Activated CD4-positive, alpha-beta T cell treated with anti-CD3 and anti-CD28 coated beads, Interleukin-2, Interleukin-4, amounts not matched to agents 100 ng/mL and 50 ng/mL, durations not matched to agents 16 hours and 8 hours (primary cell): ENCODE measurements at regions not wholly inside any gene's neighbourhood (a gene's known extent, or its start where the extent isn't known, plus 50 kb on each side); places are given as distances from the start of the nearest gene placed in this dataset.

ENCODE experiments used
- DNase-seq: peaks from one replicate; pipeline ENCODE4 v3.0.0-alpha.2; 2020; ENCODE audit warnings: low spot score

- no peak for DNase-seq
Measured at GRCh38 chr10:83037653-83038052, 1101.7 kb upstream of the GHITM start.

- DNase-seq, result no peak
Measured at GRCh38 chr10:83038631-83039030, 1100.7 kb upstream of the GHITM start.

- no peak for DNase-seq
Measured at GRCh38 chr10:83045731-83046130, 1093.6 kb upstream of the GHITM start.

- no peak for DNase-seq
Measured at GRCh38 chr10:83050815-83051214, 1088.5 kb upstream of the GHITM start.

GRCh38 chr10:83062871-83063270 is 1076.4 kb upstream of the GHITM start:
- DNase-seq, result no peak

GRCh38 chr10:83073472-83073871 is 1065.8 kb upstream of the GHITM start:
- DNase-seq, result no peak

- no peak for DNase-seq
Measured at GRCh38 chr10:83075016-83075814, 1064.1 kb upstream of the GHITM start.

GRCh38 chr10:83075815-83076355 is 1063.4 kb upstream of the GHITM start:
- no peak for DNase-seq

- no peak for DNase-seq
Measured at GRCh38 chr10:83076443-83076842, 1062.9 kb upstream of the GHITM start.

- no peak for DNase-seq
Measured at GRCh38 chr10:83078160-83078559, 1061.1 kb upstream of the GHITM start.

- DNase-seq, result no peak
Measured at GRCh38 chr10:83078645-83079044, 1060.7 kb upstream of the GHITM start.

- no peak for DNase-seq
Measured at GRCh38 chr10:83083831-83084230, 1055.5 kb upstream of the GHITM start.

- DNase-seq, result no peak
Measured at GRCh38 chr10:83089335-83089734, 1050.0 kb upstream of the GHITM start.

GRCh38 chr10:83104616-83105015 is 1034.7 kb upstream of the GHITM start:
- DNase-seq, result no peak

GRCh38 chr10:83108565-83109333 is 1030.6 kb upstream of the GHITM start:
- no peak for DNase-seq

- no peak for DNase-seq
Measured at GRCh38 chr10:83119346-83119745, 1020.0 kb upstream of the GHITM start.

- DNase-seq, result no peak
Measured at GRCh38 chr10:83122336-83122735, 1017.0 kb upstream of the GHITM start.

GRCh38 chr10:83127942-83128575 is 1011.2 kb upstream of the GHITM start:
- no peak for DNase-seq

GRCh38 chr10:83140811-83141210 is 998.5 kb upstream of the GHITM start:
- DNase-seq, result no peak

- no peak for DNase-seq
Measured at GRCh38 chr10:83142074-83142563, 997.2 kb upstream of the GHITM start.

GRCh38 chr10:83144461-83144860 is 994.8 kb upstream of the GHITM start:
- no peak for DNase-seq

- DNase-seq, result no peak
Measured at GRCh38 chr10:83153714-83154113, 985.6 kb upstream of the GHITM start.
